ENCODE measurements at regions not wholly inside any gene's neighbourhood (a gene's known extent, or its start where the extent isn't known, plus 50 kb on each side); places are given as distances from the start of the nearest gene placed in this dataset.

DNA sequence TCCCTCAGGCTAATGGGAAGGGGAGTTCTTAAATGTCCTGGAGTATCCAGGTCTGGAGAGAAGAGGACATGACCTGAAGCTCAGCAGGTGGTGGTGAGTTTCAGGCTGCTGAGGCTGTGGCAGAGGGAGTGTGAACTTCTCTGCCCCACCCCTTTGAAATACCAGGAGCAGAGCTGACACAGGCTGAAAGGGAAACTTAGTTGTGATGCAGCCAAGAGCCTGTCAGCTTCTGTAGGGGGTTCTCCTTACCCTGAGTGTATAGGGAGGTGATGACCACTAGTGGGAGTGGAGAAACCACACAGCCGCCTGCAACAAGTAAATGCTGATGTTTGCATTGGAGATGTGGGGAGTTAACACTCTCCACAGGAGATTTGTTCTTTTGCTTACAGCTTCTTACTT lies 152.3 kb downstream of the FCRL5 start (continued):
- TF ChIP-seq, protein P1, sequence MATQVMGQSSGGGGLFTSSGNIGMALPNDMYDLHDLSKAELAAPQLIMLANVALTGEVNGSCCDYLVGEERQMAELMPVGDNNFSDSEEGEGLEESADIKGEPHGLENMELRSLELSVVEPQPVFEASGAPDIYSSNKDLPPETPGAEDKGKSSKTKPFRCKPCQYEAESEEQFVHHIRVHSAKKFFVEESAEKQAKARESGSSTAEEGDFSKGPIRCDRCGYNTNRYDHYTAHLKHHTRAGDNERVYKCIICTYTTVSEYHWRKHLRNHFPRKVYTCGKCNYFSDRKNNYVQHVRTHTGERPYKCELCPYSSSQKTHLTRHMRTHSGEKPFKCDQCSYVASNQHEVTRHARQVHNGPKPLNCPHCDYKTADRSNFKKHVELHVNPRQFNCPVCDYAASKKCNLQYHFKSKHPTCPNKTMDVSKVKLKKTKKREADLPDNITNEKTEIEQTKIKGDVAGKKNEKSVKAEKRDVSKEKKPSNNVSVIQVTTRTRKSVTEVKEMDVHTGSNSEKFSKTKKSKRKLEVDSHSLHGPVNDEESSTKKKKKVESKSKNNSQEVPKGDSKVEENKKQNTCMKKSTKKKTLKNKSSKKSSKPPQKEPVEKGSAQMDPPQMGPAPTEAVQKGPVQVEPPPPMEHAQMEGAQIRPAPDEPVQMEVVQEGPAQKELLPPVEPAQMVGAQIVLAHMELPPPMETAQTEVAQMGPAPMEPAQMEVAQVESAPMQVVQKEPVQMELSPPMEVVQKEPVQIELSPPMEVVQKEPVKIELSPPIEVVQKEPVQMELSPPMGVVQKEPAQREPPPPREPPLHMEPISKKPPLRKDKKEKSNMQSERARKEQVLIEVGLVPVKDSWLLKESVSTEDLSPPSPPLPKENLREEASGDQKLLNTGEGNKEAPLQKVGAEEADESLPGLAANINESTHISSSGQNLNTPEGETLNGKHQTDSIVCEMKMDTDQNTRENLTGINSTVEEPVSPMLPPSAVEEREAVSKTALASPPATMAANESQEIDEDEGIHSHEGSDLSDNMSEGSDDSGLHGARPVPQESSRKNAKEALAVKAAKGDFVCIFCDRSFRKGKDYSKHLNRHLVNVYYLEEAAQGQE (IDR thresholded peaks at IDR 0.05; ENCODE audit: unreplicated experiment) = no peak
- no peak for TF ChIP-seq ZNF331 (CRISPR knock-in tag; IDR thresholded peaks at IDR 0.05; ENCODE audit: low read depth)
- TF ChIP-seq POLR2AphosphoS5 (IDR thresholded peaks at IDR 0.05; ENCODE audit: low read depth) = no peak

DNA sequence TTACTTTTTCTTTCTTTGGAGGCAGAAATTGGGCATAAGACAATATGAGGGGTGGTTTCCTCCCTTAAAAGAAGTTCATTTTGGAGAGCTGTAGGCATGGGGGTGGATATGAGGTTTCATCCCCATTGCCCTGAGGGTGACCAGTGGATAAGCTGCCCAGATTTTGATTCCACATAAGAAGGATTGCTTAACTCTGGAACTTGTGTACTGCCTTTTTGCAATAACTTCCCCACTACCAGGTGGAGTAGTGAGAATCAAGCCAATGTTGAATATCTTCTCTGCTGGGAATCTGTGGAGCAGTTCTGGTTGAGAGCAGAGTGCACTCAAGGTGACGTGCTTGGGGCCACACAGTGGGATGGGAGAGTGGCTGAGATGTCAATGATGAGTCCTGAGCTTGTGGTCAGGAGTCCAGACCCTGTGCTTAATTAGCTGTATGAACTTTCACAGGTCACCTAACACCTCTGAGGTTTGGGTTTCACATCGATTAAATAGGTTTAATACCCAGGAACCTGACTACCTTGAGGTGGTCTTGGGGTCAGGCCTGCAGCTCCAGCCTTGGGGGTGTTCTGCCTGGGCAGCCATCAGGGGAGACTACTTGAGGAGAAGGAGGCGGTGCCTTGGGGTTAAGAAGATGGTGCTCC lies 152.9 kb downstream of the FCRL5 start:
- H3K9me2 ChIP-seq (ENCODE audit: insufficient read depth) = 0 out of 2 replicates have a peak, but pooled peaks cover 7% of the 10 kb centered on the region
- H3F3A ChIP-seq (replicated peaks; ENCODE audit: low read depth) = no peaks in the 10 kb centered on the region
- H3K4me2 ChIP-seq = no peak overlapping the region
- H3K4me1 ChIP-seq (ENCODE audit: insufficient read depth) = no peaks in the 10 kb centered on the region
- ATAC-seq = no peak
- no peaks in the 10 kb centered on the region for H4K20me1 ChIP-seq (replicated peaks; ENCODE audit: insufficient read depth)
- H3K4me3 Mint-ChIP-seq = no peak overlapping the region
- no peaks in the 10 kb centered on the region for H3K79me2 ChIP-seq (replicated peaks; ENCODE audit: insufficient read depth)
- H3K27me3 Mint-ChIP-seq (ENCODE audit: insufficient read depth, low read depth, poor library complexity) = peaks cover 2% of the 10 kb centered on the region
- no peaks in the 10 kb centered on the region for H3K36me3 ChIP-seq (ENCODE audit: insufficient read depth)
- no peak overlapping the region for H3K4me3 ChIP-seq
- DNase-seq (ENCODE audit: low spot score) = no peak
- H3K27me3 ChIP-seq (ENCODE audit: insufficient read depth) = no peaks in the 10 kb centered on the region
- no peak overlapping the region for H3K27ac ChIP-seq (ENCODE audit: low read depth)
- H3K9me3 Mint-ChIP-seq = no peaks in the 10 kb centered on the region
- H2AFZ ChIP-seq = no peak overlapping the region
- TF ChIP-seq ZNF331 (CRISPR knock-in tag; IDR thresholded peaks at IDR 0.05; ENCODE audit: low read depth) = no peak
- TF ChIP-seq STAT1 (IDR thresholded peaks at IDR 0.05; ENCODE audit: unreplicated experiment) = no peak
- TF ChIP-seq CREB1 (CRISPR knock-in tag; IDR thresholded peaks at IDR 0.05; ENCODE audit: low read depth) = no peak
- TF ChIP-seq ZNF114 (CRISPR knock-in tag; IDR thresholded peaks at IDR 0.05) = no peak
- TF ChIP-seq, protein P1 (IDR thresholded peaks at IDR 0.05; ENCODE audit: unreplicated experiment) = no peak
- no peak for TF ChIP-seq EZH2phosphoT487 (IDR thresholded peaks at IDR 0.05; ENCODE audit: unreplicated experiment)
- no peak for TF ChIP-seq JUNB (IDR thresholded peaks at IDR 0.05; ENCODE audit: unreplicated experiment)
- H3K4me1 Mint-ChIP-seq = peaks cover 17% of the 10 kb centered on the region
- H3K36me3 Mint-ChIP-seq (ENCODE audit: low read depth) = no peaks in the 10 kb centered on the region
- no peak overlapping the region for H3K27ac Mint-ChIP-seq
